Upper lobe of left lung (tissue), 6 donors: ENCODE measurements at regions not wholly inside any gene's neighbourhood (a gene's known extent, or its start where the extent isn't known, plus 50 kb on each side); places are given as distances from the start of the nearest gene placed in this dataset.
"Not testable (repeated sequence)": the region's sequence is repeated elsewhere in the genome, so short reads cannot be mapped to it uniquely, and the experiment has no call there.

Experiments used
- ATAC-seq, 2 donors: fragments of 200-7000 bp; cut with Tn5 transposase; one replicate each; pipeline ENCODE4 v1.9.1; 2022; ENCODE audit warnings: mild to moderate bottlenecking in 2 of 2, moderate library complexity in 2 of 2; ENCODE audit not compliant: low FRiP score in 2 of 2
- DNase-seq, 2 donors: peaks; one replicate each; pipeline ENCODE4 v3.0.0-alpha.2; 2019 to 2020
- H3K27ac ChIP-seq, 4 donors: fragments of 200-600 bp; sonication (generic); one replicate each; pipeline ENCODE4 v1.5.1; 2016 to 2019
- H3K27me3 ChIP-seq, 4 donors: fragments of 200-600 bp; sonication (generic); one replicate each; pipeline ENCODE4 v1.5.1; 2017 to 2019
- H3K36me3 ChIP-seq, 4 donors: fragments of 200-600 bp; sonication (generic); one replicate each; pipeline ENCODE4 v1.5.1; 2016 to 2019
- H3K4me1 ChIP-seq, 4 donors: fragments of 200-600 bp; sonication (generic); one replicate each; pipeline ENCODE4 v1.5.1; 2018 to 2019
- H3K4me3 ChIP-seq, 4 donors: fragments of 200-600 bp; sonication (generic); one replicate each; pipeline ENCODE4 v1.5.1; 2017 to 2019; ENCODE audit warnings: mild to moderate bottlenecking in 2 of 4, moderate library complexity in 1 of 4
- H3K9me3 ChIP-seq, 4 donors: fragments of 200-600 bp; sonication (generic); one replicate each; pipeline ENCODE4 v1.5.1; 2018 to 2019
- CTCF ChIP-seq, 6 experiments: fragments of 450-650 bp in 4 of 6; fragments of 200-600 bp in 2 of 6; sonication (generic) in 2 of 6; IDR thresholded peaks; one replicate each; pipeline ENCODE4 v1.5.1; 2016 to 2019; ENCODE audit warnings: antibody characterized with exemption in 6 of 6
- EP300 ChIP-seq, 4 donors: sonication (generic); formaldehyde crosslinking; IDR thresholded peaks; one replicate each; pipeline ENCODE4 v1.5.1; 2017; ENCODE audit warnings: antibody characterized with exemption in 4 of 4, control low read depth in 2 of 4
- POLR2A ChIP-seq, 4 donors: fragments of 450-650 bp; IDR thresholded peaks; one replicate each; pipeline ENCODE4 v1.5.1; 2016 to 2017; ENCODE audit warnings: antibody characterized with exemption in 4 of 4, mild to moderate bottlenecking in 2 of 4
- POLR2AphosphoS5 ChIP-seq, 2 donors: sonication (generic); formaldehyde crosslinking; IDR thresholded peaks; one replicate each; pipeline ENCODE4 v1.5.1; 2017; ENCODE audit warnings: antibody characterized with exemption in 2 of 2
- WGBS, 2 donors: methylation state at CpG; one replicate each; pipeline ENCODE4 v1.1.5; 2017 to 2018; 5-methylcytosine and 5-hydroxymethylcytosine counted together
- donor health status: DM: no; HTN: no; CAD: no; lungs with moderate emphysema.
- donor health status: DM: no; HTN: yes; CAD: no; lungs with severe emphysema.

- no peak overlapping the region for H3K27ac ChIP-seq
- H3K4me3 ChIP-seq: no peak overlapping the region
- H3K27me3 ChIP-seq: no peaks in the 10 kb centered on the region
- H3K36me3 ChIP-seq: no peaks in the 10 kb centered on the region
- ATAC-seq (no peak), DNase-seq (no peak)
- no peaks in the 10 kb centered on the region for H3K9me3 ChIP-seq
- TF ChIP-seq POLR2AphosphoS5 (IDR thresholded peaks at IDR 0.05) (no peak), EP300 (IDR thresholded peaks at IDR 0.05) (no peak), CTCF (IDR thresholded peaks at IDR 0.05) (no peak), POLR2A (IDR thresholded peaks at IDR 0.05) (no peak)
- no peaks in the 10 kb centered on the region for H3K4me1 ChIP-seq
- WGBS, 2 donors: 42 to 43% methylated on average over 1 of the region's 1 CpG
Measured at GRCh38 chr6:121944354-121944753, 455.1 kb upstream of the HSF2 start.

- H3K36me3 ChIP-seq: no peaks in the 10 kb centered on the region
- H3K4me1 ChIP-seq: no peaks in the 10 kb centered on the region
- DNase-seq (no peak), ATAC-seq (no peak)
- TF ChIP-seq POLR2A (IDR thresholded peaks at IDR 0.05) (no peak), POLR2AphosphoS5 (IDR thresholded peaks at IDR 0.05) (no peak), CTCF (IDR thresholded peaks at IDR 0.05) (no peak), EP300 (IDR thresholded peaks at IDR 0.05) (no peak)
- H3K27ac ChIP-seq: no peak overlapping the region
- no peak overlapping the region for H3K4me3 ChIP-seq
- H3K27me3 ChIP-seq: no peaks in the 10 kb centered on the region
- no peaks in the 10 kb centered on the region for H3K9me3 ChIP-seq
- WGBS, 2 donors: 73 to 84% methylated on average over 4 of the region's 4 CpGs
Measured at GRCh38 chr6:121951123-121951522, 448.3 kb upstream of the HSF2 start.

GRCh38 chr6:121951918-121952379 is 447.5 kb upstream of the HSF2 start:
- H3K27ac ChIP-seq: no peak overlapping the region
- 69 to 78% methylated on average over 5 of the region's 5 CpGs for WGBS, 2 donors

GRCh38 chr6:121955401-121955800 is 444.1 kb upstream of the HSF2 start:
- not testable (repeated sequence) for DNase-seq, H3K27ac ChIP-seq, H3K4me1 ChIP-seq, H3K9me3 ChIP-seq, ATAC-seq, H3K4me3 ChIP-seq, H3K36me3 ChIP-seq, H3K27me3 ChIP-seq
- WGBS, 2 donors: 84 to 96% methylated on average over 2 of the region's 2 CpGs

More at GRCh38 chr6:121951918-121952379, 447.5 kb upstream of the HSF2 start:
- H3K36me3 ChIP-seq: no peaks in the 10 kb centered on the region
- TF ChIP-seq EP300 (IDR thresholded peaks at IDR 0.05) (no peak), CTCF (IDR thresholded peaks at IDR 0.05) (no peak), POLR2AphosphoS5 (IDR thresholded peaks at IDR 0.05) (no peak)
- DNase-seq: no peak
- H3K27me3 ChIP-seq: no peaks in the 10 kb centered on the region
- no peaks in the 10 kb centered on the region for H3K9me3 ChIP-seq
- no peaks in the 10 kb centered on the region for H3K4me1 ChIP-seq
- no peak for ATAC-seq
- H3K4me3 ChIP-seq: no peak overlapping the region

GRCh38 chr6:121956782-121957181 is 442.7 kb upstream of the HSF2 start:
- H3K4me3 ChIP-seq: no peak overlapping the region
- H3K27me3 ChIP-seq: no peaks in the 10 kb centered on the region
- DNase-seq: no peak
- TF ChIP-seq EP300 (IDR thresholded peaks at IDR 0.05) (no peak), POLR2AphosphoS5 (IDR thresholded peaks at IDR 0.05) (no peak), CTCF (IDR thresholded peaks at IDR 0.05) (no peak), POLR2A (IDR thresholded peaks at IDR 0.05) (no peak)
- WGBS, 2 donors: 60 to 70% methylated on average over 2 of the region's 2 CpGs
- H3K9me3 ChIP-seq: no peaks in the 10 kb centered on the region
- H3K4me1 ChIP-seq: no peaks in the 10 kb centered on the region
- no peak overlapping the region for H3K27ac ChIP-seq
- H3K36me3 ChIP-seq: no peaks in the 10 kb centered on the region
- ATAC-seq: no peak
